ENCODE measurements at regions not wholly inside any gene's neighbourhood (a gene's known extent, or its start where the extent isn't known, plus 50 kb on each side); places are given as distances from the start of the nearest gene placed in this dataset.

DNA sequence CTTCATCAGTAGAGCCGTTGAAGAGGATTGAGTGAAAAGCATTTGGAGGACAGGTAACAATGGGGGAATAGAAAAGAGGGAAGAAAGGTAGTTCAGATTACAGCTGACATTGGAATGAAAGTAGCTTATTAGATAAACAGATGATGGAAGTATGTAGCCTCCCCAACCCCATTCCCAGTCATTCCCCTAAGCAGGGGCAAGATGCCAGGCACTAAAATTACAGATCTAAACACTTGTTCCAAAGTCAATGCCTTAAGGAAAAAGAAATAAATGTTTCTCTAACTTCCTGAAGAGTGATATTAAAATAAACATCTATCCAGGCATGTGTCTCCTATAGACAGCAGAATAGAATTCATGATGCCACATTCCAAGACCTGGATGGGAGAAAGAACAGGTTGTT, 350.8 kb downstream of the PDGFC start:
- TF ChIP-seq, protein P1, sequence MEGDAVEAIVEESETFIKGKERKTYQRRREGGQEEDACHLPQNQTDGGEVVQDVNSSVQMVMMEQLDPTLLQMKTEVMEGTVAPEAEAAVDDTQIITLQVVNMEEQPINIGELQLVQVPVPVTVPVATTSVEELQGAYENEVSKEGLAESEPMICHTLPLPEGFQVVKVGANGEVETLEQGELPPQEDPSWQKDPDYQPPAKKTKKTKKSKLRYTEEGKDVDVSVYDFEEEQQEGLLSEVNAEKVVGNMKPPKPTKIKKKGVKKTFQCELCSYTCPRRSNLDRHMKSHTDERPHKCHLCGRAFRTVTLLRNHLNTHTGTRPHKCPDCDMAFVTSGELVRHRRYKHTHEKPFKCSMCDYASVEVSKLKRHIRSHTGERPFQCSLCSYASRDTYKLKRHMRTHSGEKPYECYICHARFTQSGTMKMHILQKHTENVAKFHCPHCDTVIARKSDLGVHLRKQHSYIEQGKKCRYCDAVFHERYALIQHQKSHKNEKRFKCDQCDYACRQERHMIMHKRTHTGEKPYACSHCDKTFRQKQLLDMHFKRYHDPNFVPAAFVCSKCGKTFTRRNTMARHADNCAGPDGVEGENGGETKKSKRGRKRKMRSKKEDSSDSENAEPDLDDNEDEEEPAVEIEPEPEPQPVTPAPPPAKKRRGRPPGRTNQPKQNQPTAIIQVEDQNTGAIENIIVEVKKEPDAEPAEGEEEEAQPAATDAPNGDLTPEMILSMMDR (conservative IDR thresholded peaks at IDR 0.05; ENCODE audit: low read depth in 2 of 2), result no peak
- TF ChIP-seq POLR2AphosphoS5 (IDR thresholded peaks at IDR 0.05; ENCODE audit: low read depth) (no peak), STAT1 (IDR thresholded peaks at IDR 0.05; ENCODE audit: unreplicated experiment) (no peak), CREB1 (CRISPR knock-in tag; IDR thresholded peaks at IDR 0.05; ENCODE audit: low read depth) (no peak), JUNB (IDR thresholded peaks at IDR 0.05; ENCODE audit: unreplicated experiment) (no peak), EZH2phosphoT487 (IDR thresholded peaks at IDR 0.05; ENCODE audit: unreplicated experiment) (no peak), EZH2 (IDR thresholded peaks at IDR 0.05; ENCODE audit: low read depth, unreplicated experiment) (no peak), NANOG (IDR thresholded peaks at IDR 0.05; ENCODE audit: borderline replicate concordance) (no peak), ZNF462 (CRISPR knock-in tag; IDR thresholded peaks at IDR 0.05) (no peak), ZNF114 (CRISPR knock-in tag; IDR thresholded peaks at IDR 0.05) (no peak), ZNF331 (CRISPR knock-in tag; IDR thresholded peaks at IDR 0.05; ENCODE audit: low read depth) (no peak)
- TF ChIP-seq, protein P2, sequence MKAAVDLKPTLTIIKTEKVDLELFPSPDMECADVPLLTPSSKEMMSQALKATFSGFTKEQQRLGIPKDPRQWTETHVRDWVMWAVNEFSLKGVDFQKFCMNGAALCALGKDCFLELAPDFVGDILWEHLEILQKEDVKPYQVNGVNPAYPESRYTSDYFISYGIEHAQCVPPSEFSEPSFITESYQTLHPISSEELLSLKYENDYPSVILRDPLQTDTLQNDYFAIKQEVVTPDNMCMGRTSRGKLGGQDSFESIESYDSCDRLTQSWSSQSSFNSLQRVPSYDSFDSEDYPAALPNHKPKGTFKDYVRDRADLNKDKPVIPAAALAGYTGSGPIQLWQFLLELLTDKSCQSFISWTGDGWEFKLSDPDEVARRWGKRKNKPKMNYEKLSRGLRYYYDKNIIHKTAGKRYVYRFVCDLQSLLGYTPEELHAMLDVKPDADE (IDR thresholded peaks at IDR 0.05), result no peak
- TF ChIP-seq, protein P3, sequence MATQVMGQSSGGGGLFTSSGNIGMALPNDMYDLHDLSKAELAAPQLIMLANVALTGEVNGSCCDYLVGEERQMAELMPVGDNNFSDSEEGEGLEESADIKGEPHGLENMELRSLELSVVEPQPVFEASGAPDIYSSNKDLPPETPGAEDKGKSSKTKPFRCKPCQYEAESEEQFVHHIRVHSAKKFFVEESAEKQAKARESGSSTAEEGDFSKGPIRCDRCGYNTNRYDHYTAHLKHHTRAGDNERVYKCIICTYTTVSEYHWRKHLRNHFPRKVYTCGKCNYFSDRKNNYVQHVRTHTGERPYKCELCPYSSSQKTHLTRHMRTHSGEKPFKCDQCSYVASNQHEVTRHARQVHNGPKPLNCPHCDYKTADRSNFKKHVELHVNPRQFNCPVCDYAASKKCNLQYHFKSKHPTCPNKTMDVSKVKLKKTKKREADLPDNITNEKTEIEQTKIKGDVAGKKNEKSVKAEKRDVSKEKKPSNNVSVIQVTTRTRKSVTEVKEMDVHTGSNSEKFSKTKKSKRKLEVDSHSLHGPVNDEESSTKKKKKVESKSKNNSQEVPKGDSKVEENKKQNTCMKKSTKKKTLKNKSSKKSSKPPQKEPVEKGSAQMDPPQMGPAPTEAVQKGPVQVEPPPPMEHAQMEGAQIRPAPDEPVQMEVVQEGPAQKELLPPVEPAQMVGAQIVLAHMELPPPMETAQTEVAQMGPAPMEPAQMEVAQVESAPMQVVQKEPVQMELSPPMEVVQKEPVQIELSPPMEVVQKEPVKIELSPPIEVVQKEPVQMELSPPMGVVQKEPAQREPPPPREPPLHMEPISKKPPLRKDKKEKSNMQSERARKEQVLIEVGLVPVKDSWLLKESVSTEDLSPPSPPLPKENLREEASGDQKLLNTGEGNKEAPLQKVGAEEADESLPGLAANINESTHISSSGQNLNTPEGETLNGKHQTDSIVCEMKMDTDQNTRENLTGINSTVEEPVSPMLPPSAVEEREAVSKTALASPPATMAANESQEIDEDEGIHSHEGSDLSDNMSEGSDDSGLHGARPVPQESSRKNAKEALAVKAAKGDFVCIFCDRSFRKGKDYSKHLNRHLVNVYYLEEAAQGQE (IDR thresholded peaks at IDR 0.05; ENCODE audit: unreplicated experiment), result no peak

Data from GM23338 (cell line).